Heart right ventricle (tissue), 16 donors: ENCODE measurements at regions not wholly inside any gene's neighbourhood (a gene's known extent, or its start where the extent isn't known, plus 50 kb on each side); places are given as distances from the start of the nearest gene placed in this dataset.

Source experiments
- ATAC-seq, 8 donors: fragments of 200-7000 bp; cut with Tn5 transposase; one replicate each; pipeline ENCODE4 v1.9.1; 2020; ENCODE audit warnings: mild to moderate bottlenecking in 8 of 8, moderate library complexity in 8 of 8, moderate number of reproducible peaks in 1 of 8
- DNase-seq, 2 donors: peaks; one replicate each; pipeline ENCODE4 v3.0.0-alpha.2; 2020
- H3K27ac ChIP-seq, 10 donors: fragments of 200-600 bp; sonication (generic) in 2 of 10; one replicate each; pipeline versions ENCODE4 v1.5.0 to v1.8.0; 2020 to 2022; ENCODE audit warnings: mild to moderate bottlenecking in 3 of 10
- H3K27me3 ChIP-seq, 7 donors: fragments of 200-600 bp; one replicate each; pipeline ENCODE4 v1.8.0; 2021 to 2022; ENCODE audit warnings: mild to moderate bottlenecking in 2 of 7
- H3K36me3 ChIP-seq, 9 donors: fragments of 200-600 bp; sonication (generic) in 1 of 9; one replicate each; pipeline versions ENCODE4 v1.5.0 to v1.8.0; 2020 to 2022; ENCODE audit warnings: mild to moderate bottlenecking in 2 of 9
- H3K4me1 ChIP-seq, 9 donors: fragments of 200-600 bp; sonication (generic) in 1 of 9; one replicate each; pipeline versions ENCODE4 v1.5.0 to v1.8.0; 2020 to 2022; ENCODE audit warnings: mild to moderate bottlenecking in 4 of 9
- H3K4me3 ChIP-seq, 10 donors: fragments of 200-600 bp; sonication (generic) in 2 of 10; one replicate each; pipeline versions ENCODE4 v1.5.0 to v1.8.0; 2020 to 2022; ENCODE audit warnings: mild to moderate bottlenecking in 7 of 10, moderate library complexity in 2 of 10
- H3K9me3 ChIP-seq, 11 donors: fragments of 200-600 bp in 10 of 11; sonication (generic) in 2 of 11; one replicate each; pipeline versions ENCODE4 v1.5.0 to v1.8.0; 2013 to 2022; ENCODE audit warnings: mild to moderate bottlenecking in 2 of 11, control low read depth in 1 of 11, moderate library complexity in 1 of 11
- WGBS, 2 donors: extraction: QIAGEN DNeasy Blood & Tissue Kit; methylation state at CpG; one replicate each; pipeline ENCODE4 v1.1.7; 2013; ENCODE audit warnings: inconsistent platforms in 1 of 2; 5-methylcytosine and 5-hydroxymethylcytosine counted together
- intact Hi-C, 10 donors: fragments of 100-400 bp; cut with DNase I; formaldehyde crosslinking; loops; one replicate each; pipeline versions ENCODE4 v1.11.1 to v1.14.2; 2022
- TF ChIP-seq, protein P1 (sequence below), 9 donors: fragments of 200-600 bp; sonication (generic) in 2 of 9; IDR thresholded peaks; one replicate each; pipeline versions ENCODE4 v1.5.0 to v1.8.0; 2021 to 2022; ENCODE audit warnings: antibody characterized with exemption in 9 of 9, mild to moderate bottlenecking in 5 of 9, moderate library complexity in 1 of 9
- donor health status: Arrhythmogenic right ventricular cardiomyopathy.
- donor health status: ischemic (EF 13 %, LVEDD 7.1; RV severe dilation, severe dysfunction).
- donor health status: healthy with polysubstance abuse.
- donor health status: DM: no; HTN: yes; CAD: no.
- donor health status: DM: no; HTN: no; CAD: no.
- donor health status: ischemic (EF 25% LVEDD 6.9; RV normal size, moderate dysfunction).
- donor health status: ischemic (EF 25% LVEDD 5.7; RV mildly dilated, moderate dysfunction).
- donor health status: healthy.
- donor health status: DM: yes; HTN: yes; CAD: no.
- donor health status: Ischemic cardiomyopathy.
- donor health status: ischemic (EF 35%, LVEDD 5.7; RV mildly dilated, moderate dysfunction).
- donor health status: nonischemic (EF 11% LVEDD 7.7; RV severe dilation, severe dysfunction).
- donor health status: DM: yes; HTN: yes; CAD: no.
- donor health status: PGD.
- donor health status: ischemic (EF 29% LVEDD 5.4; RV normal size, mild dysfunction).
- donor health status: nonischemic (EF 23%, LVEDD 6.1; RV moderate dilation, normal function).

DNA sequence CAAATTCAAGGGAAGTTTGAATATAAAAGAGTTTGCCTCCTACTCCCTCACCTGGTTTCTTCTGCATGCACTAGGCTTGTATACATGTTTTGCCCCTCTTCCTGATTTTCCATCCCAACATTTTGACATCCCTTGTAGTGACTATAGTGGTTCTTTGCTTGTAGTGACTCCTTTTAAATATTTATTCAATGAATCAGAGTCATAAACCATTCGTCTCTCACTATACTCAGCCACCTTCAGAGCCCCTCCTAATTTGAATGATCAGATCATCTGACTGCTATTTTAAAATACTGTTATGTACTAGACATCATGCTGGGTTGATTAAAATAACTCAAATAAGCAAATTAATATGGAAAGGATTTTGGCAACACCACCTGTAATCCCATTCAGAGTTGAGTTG lies 492.1 kb upstream of the PIK3C3 start:
- ATAC-seq = no peak
- no peak overlapping the region for H3K27ac ChIP-seq
- no peak for DNase-seq
- TF ChIP-seq, protein P1, sequence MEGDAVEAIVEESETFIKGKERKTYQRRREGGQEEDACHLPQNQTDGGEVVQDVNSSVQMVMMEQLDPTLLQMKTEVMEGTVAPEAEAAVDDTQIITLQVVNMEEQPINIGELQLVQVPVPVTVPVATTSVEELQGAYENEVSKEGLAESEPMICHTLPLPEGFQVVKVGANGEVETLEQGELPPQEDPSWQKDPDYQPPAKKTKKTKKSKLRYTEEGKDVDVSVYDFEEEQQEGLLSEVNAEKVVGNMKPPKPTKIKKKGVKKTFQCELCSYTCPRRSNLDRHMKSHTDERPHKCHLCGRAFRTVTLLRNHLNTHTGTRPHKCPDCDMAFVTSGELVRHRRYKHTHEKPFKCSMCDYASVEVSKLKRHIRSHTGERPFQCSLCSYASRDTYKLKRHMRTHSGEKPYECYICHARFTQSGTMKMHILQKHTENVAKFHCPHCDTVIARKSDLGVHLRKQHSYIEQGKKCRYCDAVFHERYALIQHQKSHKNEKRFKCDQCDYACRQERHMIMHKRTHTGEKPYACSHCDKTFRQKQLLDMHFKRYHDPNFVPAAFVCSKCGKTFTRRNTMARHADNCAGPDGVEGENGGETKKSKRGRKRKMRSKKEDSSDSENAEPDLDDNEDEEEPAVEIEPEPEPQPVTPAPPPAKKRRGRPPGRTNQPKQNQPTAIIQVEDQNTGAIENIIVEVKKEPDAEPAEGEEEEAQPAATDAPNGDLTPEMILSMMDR (IDR thresholded peaks at IDR 0.05) = no peak
- 61 to 73% methylated on average over 1 of the region's 1 CpG for WGBS, 2 donors
- intact Hi-C loops = no loop called here
- H3K9me3 ChIP-seq = no peaks in the 10 kb centered on the region
- no peak overlapping the region for H3K4me3 ChIP-seq
- no peaks in the 10 kb centered on the region for H3K36me3 ChIP-seq
- H3K27me3 ChIP-seq = no peaks in the 10 kb centered on the region
- no peaks in the 10 kb centered on the region for H3K4me1 ChIP-seq

DNA sequence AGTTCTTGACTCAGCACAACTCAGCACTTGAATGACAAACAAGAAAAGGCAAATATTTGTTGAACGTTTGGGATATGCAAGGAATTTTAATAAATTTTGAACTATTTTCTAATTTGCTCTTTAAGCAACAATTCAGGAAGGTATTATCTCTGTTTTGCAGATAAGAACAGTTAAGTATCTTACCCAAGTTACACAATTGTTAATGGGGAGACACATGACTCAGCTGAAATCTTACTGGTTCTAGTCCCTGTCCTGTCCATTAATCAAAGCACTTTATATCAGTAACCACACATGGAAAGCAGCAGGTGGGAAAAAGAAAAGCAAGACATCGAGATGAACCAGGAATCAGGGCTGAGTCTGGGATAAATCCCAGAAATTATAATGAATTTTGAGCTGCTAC lies 493.9 kb upstream of the PIK3C3 start:
- ATAC-seq = no peak
- Histone ChIP-seq H3K9me3 (no peaks in the 10 kb centered on the region), H3K4me1 (no peaks in the 10 kb centered on the region), H3K4me3 (no peak overlapping the region), H3K36me3 (no peaks in the 10 kb centered on the region), H3K27ac (no peak overlapping the region), H3K27me3 (no peaks in the 10 kb centered on the region)
- intact Hi-C loops = no loop called here
- no peak for DNase-seq
- TF ChIP-seq, protein P1 (IDR thresholded peaks at IDR 0.05) = no peak
- WGBS, 2 donors = 57 to 78% methylated on average over 2 of the region's 2 CpGs

DNA sequence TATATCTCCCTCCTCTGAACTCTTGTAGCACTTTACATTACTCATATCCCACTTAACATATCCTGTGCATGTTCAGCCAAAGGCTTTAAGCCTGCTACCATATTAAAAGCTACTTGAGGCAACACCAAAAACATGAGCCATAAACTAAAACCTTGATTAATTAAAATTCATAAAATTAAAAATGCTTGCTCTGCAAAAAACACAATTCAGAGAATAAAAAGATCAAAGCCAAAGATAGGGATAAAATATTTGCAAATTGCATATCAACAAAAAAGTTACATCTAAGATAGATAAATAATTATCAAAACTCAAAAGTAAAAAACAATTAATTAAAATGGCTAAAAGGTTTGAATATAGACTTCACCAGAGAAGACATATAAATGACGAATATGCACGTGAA lies 495.4 kb upstream of the PIK3C3 start:
- Histone ChIP-seq H3K27ac (no peak overlapping the region), H3K9me3 (peaks cover 0 to 3% (median 0%) of the 10 kb centered on the region in 11 donors), H3K4me3 (no peak overlapping the region), H3K36me3 (no peaks in the 10 kb centered on the region), H3K4me1 (no peaks in the 10 kb centered on the region), H3K27me3 (no peaks in the 10 kb centered on the region)
- TF ChIP-seq, protein P1 (IDR thresholded peaks at IDR 0.05) = no peak
- DNase-seq (no peak), ATAC-seq (no peak)
- intact Hi-C loops = no loop called here
- WGBS, 2 donors = 95 to 96% methylated on average over 2 of the region's 2 CpGs

DNA sequence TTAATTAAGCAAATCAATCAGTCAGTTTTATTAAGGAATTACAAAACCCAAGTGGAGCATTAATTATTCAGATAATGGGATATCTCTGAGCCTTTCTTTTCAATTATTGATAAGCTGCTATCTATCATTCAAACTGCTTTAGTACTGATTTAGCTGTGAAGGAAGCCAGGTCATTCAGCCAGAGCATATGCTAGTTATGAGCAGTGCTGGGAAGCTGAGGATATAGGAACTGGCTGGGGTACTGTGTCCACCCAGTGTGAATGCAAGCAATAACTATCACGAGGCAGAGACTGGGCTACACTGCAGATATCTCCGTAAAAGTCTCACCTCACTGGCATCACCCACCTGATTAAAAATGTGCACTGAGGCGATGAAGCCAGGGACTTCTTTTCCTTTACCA lies 496.7 kb upstream of the PIK3C3 start:
- intact Hi-C loops = no loop called here
- no peak overlapping the region for H3K27ac ChIP-seq
- no peak overlapping the region for H3K4me3 ChIP-seq
- H3K36me3 ChIP-seq = no peaks in the 10 kb centered on the region
- WGBS, 2 donors = 79 to 82% methylated on average over 3 of the region's 3 CpGs
- H3K4me1 ChIP-seq = no peaks in the 10 kb centered on the region
- H3K9me3 ChIP-seq = peaks cover 0 to 16% (median 0%) of the 10 kb centered on the region in 11 donors
- TF ChIP-seq, protein P1 (IDR thresholded peaks at IDR 0.05) = no peak
- DNase-seq = no peak
- H3K27me3 ChIP-seq = no peaks in the 10 kb centered on the region
- ATAC-seq = no peak
